Thoracic aorta (tissue), 2 donors: ENCODE measurements at regions not wholly inside any gene's neighbourhood (a gene's known extent, or its start where the extent isn't known, plus 50 kb on each side); places are given as distances from the start of the nearest gene placed in this dataset.

Experiments used
- ATAC-seq: fragments of 150-250 bp; one replicate; pipeline ENCODE4 v1.8.0; 2017; ENCODE audit warnings: low read depth; ENCODE audit not compliant: insufficient number of reproducible peaks, low FRiP score
- DNase-seq: peaks from one replicate; pipeline ENCODE4 v3.0.0-alpha.2; 2020; ENCODE audit warnings: low spot score
- H3K27ac ChIP-seq, 2 donors: fragments of 200-600 bp; sonication (generic); 1 replicate in 1 of 2; 2 replicates in 1 of 2; pipeline ENCODE4 v1.5.1; 2016; ENCODE audit warnings: mild to moderate bottlenecking in 2 of 2, moderate library complexity in 2 of 2
- H3K27me3 ChIP-seq: fragments of 200-600 bp; sonication (generic); replicated peaks from 2 replicates; pipeline ENCODE4 v1.6.0; 2016; ENCODE audit warnings: mild to moderate bottlenecking; ENCODE audit not compliant: insufficient read depth
- H3K36me3 ChIP-seq: fragments of 200-600 bp; sonication (generic); one replicate; pipeline ENCODE4 v1.5.1; 2016
- H3K4me1 ChIP-seq, 2 donors: fragments of 200-600 bp; sonication (generic); 1 replicate in 1 of 2; 2 replicates in 1 of 2; pipeline versions ENCODE4 v1.5.1 to v1.6.0; 2016; ENCODE audit warnings: low read depth in 2 of 2, mild to moderate bottlenecking in 1 of 2; ENCODE audit not compliant: control insufficient read depth in 1 of 2
- H3K4me3 ChIP-seq: fragments of 200-600 bp; sonication (generic); 2 replicates; pipeline ENCODE4 v1.5.1; 2016; ENCODE audit warnings: mild to moderate bottlenecking
- H3K9me3 ChIP-seq: fragments of 200-600 bp; sonication (generic); 2 replicates; pipeline ENCODE4 v1.5.1; 2016
- TF ChIP-seq, protein P1 (sequence below): fragments of 200-600 bp; sonication (generic); IDR thresholded peaks from one replicate; pipeline ENCODE4 v1.5.1; 2019; ENCODE audit warnings: antibody characterized with exemption

- DNase-seq: no peak
- peak overlapping the region in 1 of 2 donors; percentile 55 for H3K27ac ChIP-seq
- no peaks in the 10 kb centered on the region for H3K9me3 ChIP-seq
- TF ChIP-seq, protein P1, sequence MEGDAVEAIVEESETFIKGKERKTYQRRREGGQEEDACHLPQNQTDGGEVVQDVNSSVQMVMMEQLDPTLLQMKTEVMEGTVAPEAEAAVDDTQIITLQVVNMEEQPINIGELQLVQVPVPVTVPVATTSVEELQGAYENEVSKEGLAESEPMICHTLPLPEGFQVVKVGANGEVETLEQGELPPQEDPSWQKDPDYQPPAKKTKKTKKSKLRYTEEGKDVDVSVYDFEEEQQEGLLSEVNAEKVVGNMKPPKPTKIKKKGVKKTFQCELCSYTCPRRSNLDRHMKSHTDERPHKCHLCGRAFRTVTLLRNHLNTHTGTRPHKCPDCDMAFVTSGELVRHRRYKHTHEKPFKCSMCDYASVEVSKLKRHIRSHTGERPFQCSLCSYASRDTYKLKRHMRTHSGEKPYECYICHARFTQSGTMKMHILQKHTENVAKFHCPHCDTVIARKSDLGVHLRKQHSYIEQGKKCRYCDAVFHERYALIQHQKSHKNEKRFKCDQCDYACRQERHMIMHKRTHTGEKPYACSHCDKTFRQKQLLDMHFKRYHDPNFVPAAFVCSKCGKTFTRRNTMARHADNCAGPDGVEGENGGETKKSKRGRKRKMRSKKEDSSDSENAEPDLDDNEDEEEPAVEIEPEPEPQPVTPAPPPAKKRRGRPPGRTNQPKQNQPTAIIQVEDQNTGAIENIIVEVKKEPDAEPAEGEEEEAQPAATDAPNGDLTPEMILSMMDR: no peak
- H3K4me1 ChIP-seq: peaks cover 6 to 22% of the 10 kb centered on the region in 2 donors
- no peak for ATAC-seq
- H3K27me3 ChIP-seq: no peaks in the 10 kb centered on the region
- no peak overlapping the region for H3K4me3 ChIP-seq
- no peaks in the 10 kb centered on the region for H3K36me3 ChIP-seq
Observed at GRCh38 chr6:101080597-101080996, 199.5 kb upstream of the ASCC3 start.

DNA sequence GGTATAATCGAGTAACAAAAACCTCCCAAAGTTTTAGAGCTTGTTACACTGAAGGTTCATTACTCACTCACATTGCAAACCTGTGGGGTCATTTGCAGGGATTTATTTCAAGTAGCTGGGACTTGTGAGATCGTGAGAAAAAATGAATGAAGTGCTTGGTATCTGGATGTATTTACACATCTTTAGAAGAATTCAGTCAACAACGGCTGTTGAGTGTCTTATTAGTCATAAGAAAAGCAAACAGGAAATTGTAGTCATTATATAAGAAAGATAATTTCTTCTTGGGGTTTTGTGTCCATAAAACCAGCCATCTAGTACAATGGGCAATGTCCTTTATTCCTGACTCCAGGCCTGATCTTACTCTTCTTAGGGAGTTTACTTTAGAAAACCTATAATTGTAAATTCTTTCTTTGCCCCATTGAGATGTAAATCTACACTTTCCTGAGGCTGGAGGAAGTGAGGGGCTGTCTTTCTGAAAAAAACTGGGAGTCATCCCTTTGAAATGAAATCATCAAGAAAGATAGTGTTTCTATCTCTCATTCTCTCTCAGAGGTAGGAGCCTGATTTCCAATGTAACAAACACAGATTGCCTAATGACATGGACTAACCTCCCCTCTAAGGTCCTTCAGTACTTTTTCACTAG is 202.5 kb upstream of the ASCC3 start:
- ATAC-seq: no peak
- Histone ChIP-seq H3K36me3 (no peaks in the 10 kb centered on the region), H3K27ac (no peak overlapping the region), H3K4me1 (peaks cover 6 to 22% of the 10 kb centered on the region in 2 donors), H3K27me3 (no peaks in the 10 kb centered on the region), H3K4me3 (no peak overlapping the region), H3K9me3 (no peaks in the 10 kb centered on the region)
- TF ChIP-seq, protein P1: no peak
- no peak for DNase-seq

DNA sequence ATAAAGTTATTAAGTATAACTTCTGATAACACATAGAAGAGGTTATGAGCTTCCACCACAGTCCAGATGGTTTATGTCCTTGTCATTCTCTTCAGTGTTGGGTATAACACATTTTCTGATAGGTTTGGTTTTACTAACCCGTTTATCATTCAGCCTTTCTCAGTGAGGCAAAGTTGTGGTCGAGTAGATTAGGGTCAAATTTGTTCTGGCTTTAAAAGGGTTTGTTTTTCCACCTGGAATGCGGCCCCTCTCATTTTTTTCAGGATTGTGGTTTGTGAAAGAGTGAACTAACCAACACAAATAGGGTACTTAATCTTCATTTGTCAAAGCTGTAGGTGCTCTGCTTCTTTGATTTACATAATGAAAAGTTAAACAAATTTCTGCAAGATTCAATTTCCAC is 204.2 kb upstream of the ASCC3 start:
- DNase-seq (no peak), ATAC-seq (no peak)
- H3K4me3 ChIP-seq: no peak overlapping the region
- TF ChIP-seq, protein P1: no peak
- no peaks in the 10 kb centered on the region for H3K36me3 ChIP-seq
- H3K27me3 ChIP-seq: no peaks in the 10 kb centered on the region
- no peaks in the 10 kb centered on the region for H3K9me3 ChIP-seq
- H3K4me1 ChIP-seq: peaks cover 0 to 12% of the 10 kb centered on the region in 2 donors
- H3K27ac ChIP-seq: no peak overlapping the region

- Histone ChIP-seq H3K36me3 (no peaks in the 10 kb centered on the region), H3K27me3 (no peaks in the 10 kb centered on the region), H3K4me1 (peaks cover 0 to 4% of the 10 kb centered on the region in 2 donors), H3K27ac (no peak overlapping the region), H3K9me3 (peaks cover 4% of the 10 kb centered on the region), H3K4me3 (no peak overlapping the region)
- ATAC-seq: no peak
- TF ChIP-seq, protein P1: no peak
- DNase-seq: no peak
Observed at GRCh38 chr6:101086473-101086872, 205.3 kb upstream of the ASCC3 start.

DNA sequence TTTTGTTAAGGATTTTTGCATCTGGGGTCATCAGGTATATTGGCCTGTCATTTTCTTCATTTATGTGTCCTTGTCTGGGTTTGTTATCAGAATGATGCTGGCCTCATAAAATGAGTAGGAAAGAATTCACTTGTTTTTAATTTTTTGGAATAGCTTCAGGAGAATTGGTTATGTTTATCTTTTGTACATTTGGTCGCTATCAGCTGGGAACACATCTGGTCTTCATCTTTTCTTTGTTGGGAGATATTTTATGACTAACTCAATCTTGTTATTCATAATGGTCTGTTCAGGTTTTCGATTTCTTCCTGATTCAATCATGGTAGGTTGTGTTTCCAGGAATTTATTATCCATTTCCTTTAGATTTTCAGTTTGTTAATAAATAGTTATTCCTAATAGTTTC is 207.5 kb upstream of the ASCC3 start:
- Histone ChIP-seq H3K9me3 (peaks cover 6% of the 10 kb centered on the region), H3K27me3 (no peaks in the 10 kb centered on the region), H3K4me3 (no peak overlapping the region), H3K27ac (no peak overlapping the region), H3K4me1 (peaks cover 0 to 4% of the 10 kb centered on the region in 2 donors), H3K36me3 (no peaks in the 10 kb centered on the region)
- DNase-seq (no peak), ATAC-seq (no peak)
- TF ChIP-seq, protein P1: no peak
